B cell (primary cell): ENCODE measurements at regions not wholly inside any gene's neighbourhood (a gene's known extent, or its start where the extent isn't known, plus 50 kb on each side); places are given as distances from the start of the nearest gene placed in this dataset.

Source experiments
- ATAC-seq: fragments of 200-7000 bp; cut with Tn5 transposase; one replicate; pipeline ENCODE4 v1.10.0; 2021; ENCODE audit warnings: low read depth, mild to moderate bottlenecking, moderate number of reproducible peaks, moderate library complexity
- CTCF ChIA-PET: fragments of 350-600 bp; sonication (Branson Sonifier 250); formaldehyde crosslinking; loops from one replicate; lab custom pipeline; 2021; ENCODE audit warnings: antibody characterized with exemption, inconsistent platforms; lab: Charles Lee
- POLR2A ChIA-PET: fragments of 350-600 bp; sonication (Branson Sonifier 250); formaldehyde crosslinking; loops from one replicate; lab custom pipeline; 2021; ENCODE audit warnings: antibody characterized with exemption; lab: Charles Lee
- DNase-seq: peaks from one replicate; pipeline ENCODE4 v3.0.0; 2013
- H2AFZ ChIP-seq: 2 replicates; pipeline ENCODE4 v1.6.1; 2012; ENCODE audit warnings: mild to moderate bottlenecking, low read depth, low read length; ENCODE audit not compliant: insufficient read depth, poor library complexity, severe bottlenecking
- H3K27ac ChIP-seq, 2 donors: 1 replicate in 1 of 2; 2 replicates in 1 of 2; pipeline ENCODE4 v1.5.1; 2012 to 2013; ENCODE audit warnings: low read length in 2 of 2, mild to moderate bottlenecking in 2 of 2, moderate library complexity in 1 of 2
- H3K27me3 ChIP-seq, 4 experiments: fragments of 200-600 bp in 1 of 4; sonication (generic) in 1 of 4; replicated peaks in 1 of 4; 1 replicate in 2 of 4; 2 replicates in 2 of 4; pipeline versions ENCODE4 v1.6.1 to v1.7.0; 2013 to 2016; ENCODE audit warnings: low read length in 3 of 4, mild to moderate bottlenecking in 2 of 4, mixed read lengths in 1 of 4, moderate library complexity in 1 of 4; ENCODE audit not compliant: insufficient read depth in 4 of 4, control insufficient read depth in 3 of 4; ENCODE audit errors: control extremely low read depth in 1 of 4
- H3K36me3 ChIP-seq, 2 experiments: replicated peaks in 1 of 2; 1 replicate in 1 of 2; 2 replicates in 1 of 2; pipeline versions ENCODE4 v1.6.1 to v1.7.1; 2013; ENCODE audit warnings: low read length in 1 of 2; ENCODE audit not compliant: insufficient read depth in 2 of 2, control insufficient read depth in 1 of 2; ENCODE audit errors: control extremely low read depth in 1 of 2, extremely low read depth in 1 of 2
- H3K4me1 ChIP-seq, 2 donors: fragments of 200-600 bp in 1 of 2; sonication (generic) in 1 of 2; 1 replicate in 1 of 2; 2 replicates in 1 of 2; pipeline versions ENCODE4 v1.5.1 to v1.6.1; 2013 to 2017; ENCODE audit warnings: low read length in 2 of 2; ENCODE audit not compliant: control insufficient read depth in 2 of 2, insufficient read depth in 2 of 2
- H3K4me2 ChIP-seq: replicated peaks from 2 replicates; pipeline ENCODE3; 2012; ENCODE audit warnings: mild to moderate bottlenecking, low read depth, low read length; ENCODE audit not compliant: poor library complexity, severe bottlenecking
- H3K4me3 ChIP-seq, 5 experiments: fragments of 200-600 bp in 1 of 5; sonication (generic) in 1 of 5; 1 replicate in 3 of 5; 2 replicates in 2 of 5; pipeline versions ENCODE4 v1.5.1 to v1.7.0; 2011 to 2016; ENCODE audit warnings: low read length in 4 of 5, mild to moderate bottlenecking in 4 of 5, low read depth in 2 of 5, control low read depth in 1 of 5, moderate library complexity in 1 of 5; ENCODE audit not compliant: insufficient read depth in 1 of 5; ENCODE audit errors: control extremely low read depth in 1 of 5, extremely low read depth in 1 of 5
- H3K79me2 ChIP-seq: fragments of 200-600 bp; sonication (generic); one replicate; pipeline ENCODE4 v1.6.0; 2016; ENCODE audit warnings: low read length; ENCODE audit not compliant: control insufficient read depth, insufficient read depth
- H3K9ac ChIP-seq: fragments of 200-600 bp; sonication (generic); 2 replicates; pipeline ENCODE4 v1.6.1; 2017; ENCODE audit warnings: mild to moderate bottlenecking, low read length, moderate library complexity
- H3K9me3 ChIP-seq, 3 donors: one replicate each; pipeline versions ENCODE4 v1.6.1 to v1.7.1; 2013; ENCODE audit warnings: low read length in 2 of 3; ENCODE audit not compliant: control insufficient read depth in 2 of 3, insufficient read depth in 1 of 3; ENCODE audit errors: control extremely low read depth in 1 of 3
- H4K20me1 ChIP-seq: 2 replicates; pipeline ENCODE4 v1.6.0; 2012; ENCODE audit warnings: mild to moderate bottlenecking, low read length; ENCODE audit not compliant: insufficient read depth, control insufficient read depth, poor library complexity, severe bottlenecking
- H3K27ac Mint-ChIP-seq: one replicate; pipeline ENCODE4 v1.8.0; 2021; ENCODE audit warnings: mixed read lengths
- H3K27me3 Mint-ChIP-seq: one replicate; pipeline ENCODE4 v1.8.0; 2021; ENCODE audit warnings: mixed read lengths
- H3K4me1 Mint-ChIP-seq: one replicate; pipeline ENCODE4 v1.8.0; 2021; ENCODE audit warnings: mixed read lengths
- H3K4me3 Mint-ChIP-seq: one replicate; pipeline ENCODE4 v1.8.0; 2021; ENCODE audit warnings: mixed read lengths
- H3K9me3 Mint-ChIP-seq: one replicate; pipeline ENCODE4 v1.8.0; 2022; ENCODE audit warnings: mixed read lengths; ENCODE audit not compliant: insufficient read depth
- EZH2 ChIP-seq: IDR thresholded peaks from 2 replicates; pipeline ENCODE4 v1.6.1; 2012; ENCODE audit warnings: borderline replicate concordance, low read depth, mild to moderate bottlenecking, moderate library complexity, low read length; ENCODE audit not compliant: insufficient read depth, poor library complexity, severe bottlenecking
- WGBS: methylation state at CpG from one replicate; pipeline ENCODE4 v1.1.5; 2013; ENCODE audit warnings: missing lambda C conversion rate; ENCODE audit not compliant: insufficient coverage; 5-methylcytosine and 5-hydroxymethylcytosine counted together
- intact Hi-C: fragments of 100-400 bp; cut with micrococcal nuclease; formaldehyde crosslinking; loops from one replicate; pipeline ENCODE4 v1.10.0; 2022
- TF ChIP-seq, protein P1 (sequence below): fragments of 200-600 bp; IDR thresholded peaks from one replicate; pipeline ENCODE4 v1.8.0; 2022; ENCODE audit warnings: antibody characterized with exemption, mild to moderate bottlenecking

DNA sequence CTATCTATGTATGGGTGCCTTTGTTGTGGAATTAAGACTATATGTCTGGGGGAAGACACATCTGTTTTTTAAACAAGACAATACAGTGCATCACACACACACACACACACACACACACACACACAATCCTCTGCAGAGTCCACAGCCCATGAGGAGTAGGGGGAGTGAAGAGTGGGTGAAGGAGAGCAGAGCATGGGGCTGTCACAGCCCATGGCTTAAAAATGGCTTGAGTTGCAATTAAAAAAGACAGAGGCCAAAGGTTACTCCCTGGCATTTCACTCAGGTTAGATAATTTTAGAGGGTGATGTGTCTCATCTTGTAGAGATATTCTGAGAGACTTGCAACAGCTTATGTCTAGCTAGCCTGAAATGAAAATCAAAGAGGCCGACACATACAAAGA, 176.5 kb upstream of the PLXNA2 start:
- H3K27me3 Mint-ChIP-seq = no peaks in the 10 kb centered on the region
- CTCF ChIA-PET = interaction anchor here (0.8 kb wide), 1 partner anchor 190 kb away, joined by 3 read pairs; no protein-coding TSS in a partner anchor
- TF ChIP-seq, protein P1, sequence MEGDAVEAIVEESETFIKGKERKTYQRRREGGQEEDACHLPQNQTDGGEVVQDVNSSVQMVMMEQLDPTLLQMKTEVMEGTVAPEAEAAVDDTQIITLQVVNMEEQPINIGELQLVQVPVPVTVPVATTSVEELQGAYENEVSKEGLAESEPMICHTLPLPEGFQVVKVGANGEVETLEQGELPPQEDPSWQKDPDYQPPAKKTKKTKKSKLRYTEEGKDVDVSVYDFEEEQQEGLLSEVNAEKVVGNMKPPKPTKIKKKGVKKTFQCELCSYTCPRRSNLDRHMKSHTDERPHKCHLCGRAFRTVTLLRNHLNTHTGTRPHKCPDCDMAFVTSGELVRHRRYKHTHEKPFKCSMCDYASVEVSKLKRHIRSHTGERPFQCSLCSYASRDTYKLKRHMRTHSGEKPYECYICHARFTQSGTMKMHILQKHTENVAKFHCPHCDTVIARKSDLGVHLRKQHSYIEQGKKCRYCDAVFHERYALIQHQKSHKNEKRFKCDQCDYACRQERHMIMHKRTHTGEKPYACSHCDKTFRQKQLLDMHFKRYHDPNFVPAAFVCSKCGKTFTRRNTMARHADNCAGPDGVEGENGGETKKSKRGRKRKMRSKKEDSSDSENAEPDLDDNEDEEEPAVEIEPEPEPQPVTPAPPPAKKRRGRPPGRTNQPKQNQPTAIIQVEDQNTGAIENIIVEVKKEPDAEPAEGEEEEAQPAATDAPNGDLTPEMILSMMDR = no peak
- no peak for TF ChIP-seq EZH2

DNA sequence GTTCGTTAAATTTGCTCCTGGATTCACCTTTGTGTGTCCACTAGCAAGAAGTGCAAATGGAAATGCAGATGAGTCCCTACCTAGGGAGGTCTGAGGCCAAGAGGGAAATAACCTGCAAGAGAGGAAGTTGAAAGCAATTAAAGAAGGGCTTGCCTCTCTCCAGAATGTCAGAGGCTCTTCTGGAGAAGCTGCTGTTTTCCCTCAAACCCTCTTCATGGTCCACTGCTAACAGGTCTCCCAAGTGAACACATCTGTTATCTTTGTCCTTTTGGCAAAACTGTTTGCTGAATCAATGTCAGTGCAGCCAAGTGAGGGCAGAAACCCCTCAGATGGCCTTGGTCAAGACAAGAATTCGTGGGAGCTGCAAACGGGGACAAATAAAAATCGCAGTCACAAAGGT, 177.3 kb upstream of the PLXNA2 start:
- H3K4me1 ChIP-seq = no peaks in the 10 kb centered on the region
- H3K27ac ChIP-seq = no peak overlapping the region
- H3K27me3 Mint-ChIP-seq = no peaks in the 10 kb centered on the region
- no peaks in the 10 kb centered on the region for H3K79me2 ChIP-seq
- no peaks in the 10 kb centered on the region for H4K20me1 ChIP-seq
- no peak overlapping the region for H3K4me3 ChIP-seq
- DNase-seq = no peak
- H3K4me3 Mint-ChIP-seq = no peak overlapping the region
- no peak for ATAC-seq
- no peak overlapping the region for H2AFZ ChIP-seq
- WGBS = 83% methylated on average over 4 of the region's 4 CpGs
- no peaks in the 10 kb centered on the region for H3K4me1 Mint-ChIP-seq
- no peak overlapping the region for H3K4me2 ChIP-seq
- no peak overlapping the region for H3K9ac ChIP-seq
- no peaks in the 10 kb centered on the region for H3K36me3 ChIP-seq
- TF ChIP-seq, protein P1 = no peak
- TF ChIP-seq EZH2 = no peak
- H3K9me3 Mint-ChIP-seq = no peaks in the 10 kb centered on the region
- ChIA-PET POLR2A (no interaction called here), CTCF (interaction anchor here (0.8 kb wide), 1 partner anchor 191 kb away, joined by 3 read pairs; no protein-coding TSS in a partner anchor)
- H3K27me3 ChIP-seq = no peaks in the 10 kb centered on the region
- no peak overlapping the region for H3K27ac Mint-ChIP-seq
- H3K9me3 ChIP-seq = no peaks in the 10 kb centered on the region
- intact Hi-C loops = no loop called here

More for the DNA sequence above, 176.5 kb upstream of the PLXNA2 start:
- H3K36me3 ChIP-seq = no peaks in the 10 kb centered on the region
- ATAC-seq (no peak), DNase-seq (no peak)
- POLR2A ChIA-PET = no interaction called here
- no peaks in the 10 kb centered on the region for H4K20me1 ChIP-seq
- H2AFZ ChIP-seq = no peak overlapping the region
- H3K4me2 ChIP-seq = no peak overlapping the region
- Mint-ChIP-seq H3K9me3 (no peaks in the 10 kb centered on the region), H3K4me3 (no peak overlapping the region), H3K4me1 (no peaks in the 10 kb centered on the region), H3K27ac (no peak overlapping the region)
- H3K27ac ChIP-seq = no peak overlapping the region
- WGBS = no CpG with 5 or more reads among the region's 1 CpG
- intact Hi-C loops = no loop called here
- no peaks in the 10 kb centered on the region for H3K27me3 ChIP-seq
- no peaks in the 10 kb centered on the region for H3K9me3 ChIP-seq
- no peak overlapping the region for H3K9ac ChIP-seq
- H3K4me3 ChIP-seq = no peak overlapping the region
- no peaks in the 10 kb centered on the region for H3K4me1 ChIP-seq
- no peaks in the 10 kb centered on the region for H3K79me2 ChIP-seq
